ENCODE measurements at regions not wholly inside any gene's neighbourhood (a gene's known extent, or its start where the extent isn't known, plus 50 kb on each side); places are given as distances from the start of the nearest gene placed in this dataset.

DNA sequence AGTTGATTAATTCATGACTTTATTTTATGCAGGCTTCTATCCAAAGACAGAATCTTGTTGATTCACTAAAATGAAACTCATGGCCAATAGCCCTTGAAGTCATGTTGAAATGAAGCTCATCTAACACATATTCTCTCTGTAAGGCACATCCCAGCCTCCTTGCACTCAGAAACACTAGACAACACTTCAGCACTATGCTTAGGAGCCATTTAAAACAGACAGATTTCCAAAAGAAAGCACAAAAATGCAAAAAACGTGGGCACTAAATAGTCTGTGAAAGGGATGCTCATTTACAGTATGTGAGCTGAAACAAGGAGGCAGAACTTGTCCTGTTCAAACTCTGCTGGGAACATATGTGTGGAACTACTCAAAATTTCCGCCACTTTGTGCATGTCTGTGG lies 124.4 kb downstream of the MYCN start:
- TF ChIP-seq, protein P1, sequence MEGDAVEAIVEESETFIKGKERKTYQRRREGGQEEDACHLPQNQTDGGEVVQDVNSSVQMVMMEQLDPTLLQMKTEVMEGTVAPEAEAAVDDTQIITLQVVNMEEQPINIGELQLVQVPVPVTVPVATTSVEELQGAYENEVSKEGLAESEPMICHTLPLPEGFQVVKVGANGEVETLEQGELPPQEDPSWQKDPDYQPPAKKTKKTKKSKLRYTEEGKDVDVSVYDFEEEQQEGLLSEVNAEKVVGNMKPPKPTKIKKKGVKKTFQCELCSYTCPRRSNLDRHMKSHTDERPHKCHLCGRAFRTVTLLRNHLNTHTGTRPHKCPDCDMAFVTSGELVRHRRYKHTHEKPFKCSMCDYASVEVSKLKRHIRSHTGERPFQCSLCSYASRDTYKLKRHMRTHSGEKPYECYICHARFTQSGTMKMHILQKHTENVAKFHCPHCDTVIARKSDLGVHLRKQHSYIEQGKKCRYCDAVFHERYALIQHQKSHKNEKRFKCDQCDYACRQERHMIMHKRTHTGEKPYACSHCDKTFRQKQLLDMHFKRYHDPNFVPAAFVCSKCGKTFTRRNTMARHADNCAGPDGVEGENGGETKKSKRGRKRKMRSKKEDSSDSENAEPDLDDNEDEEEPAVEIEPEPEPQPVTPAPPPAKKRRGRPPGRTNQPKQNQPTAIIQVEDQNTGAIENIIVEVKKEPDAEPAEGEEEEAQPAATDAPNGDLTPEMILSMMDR (IDR thresholded peaks at IDR 0.05) = no peak
- no peaks in the 10 kb centered on the region for H3K4me1 ChIP-seq
- no peaks in the 10 kb centered on the region for H3K27me3 ChIP-seq
- peaks cover 0 to 11% of the 10 kb centered on the region in 2 donors for H3K9me3 ChIP-seq
- no peak overlapping the region for H3K27ac ChIP-seq
- DNase-seq (ENCODE audit: low spot score) = no peak
- H3K4me3 ChIP-seq = no peak overlapping the region
- H3K36me3 ChIP-seq = no peaks in the 10 kb centered on the region

DNA sequence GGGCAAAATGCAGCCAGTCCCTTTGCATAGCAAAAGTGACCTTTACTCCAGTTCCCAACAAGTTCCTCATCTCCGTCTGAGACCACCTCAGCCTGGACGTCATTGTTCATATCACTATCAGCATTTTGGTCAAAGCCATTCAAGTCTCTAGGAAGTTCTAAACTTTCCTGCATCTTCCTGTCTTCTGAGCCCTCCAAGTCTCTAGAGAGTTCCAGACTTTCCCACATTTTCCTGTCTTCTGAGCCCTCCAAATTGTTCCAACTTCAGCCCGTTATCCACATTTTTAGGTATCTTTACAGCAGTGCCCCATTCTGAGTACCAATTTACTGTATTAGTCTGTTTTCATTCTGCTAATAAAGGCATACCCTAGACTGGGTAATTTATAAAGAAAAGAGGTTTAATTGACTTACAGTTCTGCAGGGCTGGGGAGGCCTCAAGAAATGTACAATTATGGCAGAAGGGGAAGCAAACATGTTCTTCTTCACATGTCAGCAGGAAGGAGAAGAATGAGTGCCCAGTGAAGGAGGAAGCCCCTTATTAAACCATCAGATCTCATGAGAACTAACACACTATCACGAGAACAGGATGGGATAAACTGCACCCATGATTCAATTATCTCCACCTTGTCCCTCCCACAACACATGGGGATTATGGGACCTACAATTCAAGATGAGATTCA lies 123.7 kb downstream of the MYCN start:
- TF ChIP-seq, protein P1 (IDR thresholded peaks at IDR 0.05) = no peak
- Histone ChIP-seq H3K4me1 (no peaks in the 10 kb centered on the region), H3K36me3 (no peaks in the 10 kb centered on the region), H3K27ac (no peak overlapping the region), H3K27me3 (no peaks in the 10 kb centered on the region), H3K9me3 (peaks cover 0 to 11% of the 10 kb centered on the region in 2 donors), H3K4me3 (no peak overlapping the region)
- DNase-seq (ENCODE audit: low spot score) = no peak

DNA sequence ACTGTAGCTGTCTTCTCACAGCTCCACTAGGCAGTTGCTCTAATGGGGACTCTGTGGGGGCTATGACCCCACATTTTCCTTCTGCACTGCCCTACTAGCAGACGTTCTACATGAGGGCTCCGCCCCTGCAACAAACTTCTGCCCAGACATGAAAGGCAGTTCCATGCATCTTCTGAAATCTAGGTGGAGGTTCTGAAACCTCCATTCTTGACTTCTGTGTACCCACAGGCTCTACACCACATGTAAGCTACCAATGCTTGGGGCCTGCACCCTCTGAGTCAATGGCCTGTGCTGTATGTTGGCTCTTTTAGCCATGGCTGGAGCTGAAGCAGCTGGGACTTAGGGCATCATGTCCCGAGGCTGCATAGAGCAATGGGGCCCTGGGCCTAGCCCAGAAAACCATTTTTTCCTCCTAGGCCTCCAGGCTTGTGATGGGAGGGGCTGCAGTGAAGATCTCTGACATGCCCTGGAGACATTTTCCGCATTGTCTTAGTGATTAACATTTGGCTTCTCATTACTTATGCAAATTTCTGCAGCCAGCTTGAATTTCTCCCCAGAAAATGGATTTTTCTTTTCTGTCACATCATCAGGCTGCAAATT lies 123.0 kb downstream of the MYCN start:
- Histone ChIP-seq H3K4me1 (no peaks in the 10 kb centered on the region), H3K9me3 (peaks cover 0 to 11% of the 10 kb centered on the region in 2 donors), H3K27me3 (no peaks in the 10 kb centered on the region), H3K27ac (no peak overlapping the region), H3K36me3 (no peaks in the 10 kb centered on the region), H3K4me3 (no peak overlapping the region)
- TF ChIP-seq, protein P1 (IDR thresholded peaks at IDR 0.05) = no peak
- DNase-seq (ENCODE audit: low spot score) = no peak

DNA sequence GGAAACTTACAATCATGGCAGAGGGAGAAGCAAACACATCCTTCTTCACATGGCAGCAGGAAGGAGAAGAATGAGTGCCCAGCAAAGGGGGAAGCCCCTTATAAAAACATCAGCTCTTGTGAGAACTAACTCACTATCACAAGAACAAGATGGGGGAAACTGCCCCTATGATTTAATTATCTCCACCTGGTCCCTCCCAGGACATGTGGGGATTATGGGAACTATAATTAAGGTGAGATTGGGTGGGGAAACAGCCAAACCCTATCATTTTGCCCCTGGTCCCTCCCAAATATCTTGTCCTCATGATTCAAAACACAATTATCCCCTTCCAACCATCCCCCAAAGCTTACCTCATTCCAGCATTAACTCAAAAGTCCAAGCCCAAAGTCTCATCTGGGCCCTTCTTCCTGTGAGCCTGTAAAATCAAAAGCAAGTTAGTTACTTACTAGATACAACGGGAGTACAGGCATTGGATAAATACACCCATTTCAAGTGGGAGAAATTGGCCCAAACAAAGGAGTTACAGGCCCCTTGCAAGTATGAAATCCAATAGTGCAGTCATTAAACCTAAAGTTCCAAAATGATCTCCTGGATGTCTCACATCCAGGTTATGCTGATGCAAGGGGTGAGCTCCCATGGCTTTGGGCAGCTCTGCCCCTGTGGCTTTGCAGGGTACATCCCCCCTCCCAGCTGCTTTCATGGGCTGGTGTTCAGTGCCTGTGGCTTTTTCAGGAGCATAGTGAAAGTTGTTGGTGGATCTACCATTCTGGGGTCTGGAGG lies 122.3 kb downstream of the MYCN start:
- H3K9me3 ChIP-seq = peaks cover 0 to 11% of the 10 kb centered on the region in 2 donors
- no peaks in the 10 kb centered on the region for H3K4me1 ChIP-seq
- no peaks in the 10 kb centered on the region for H3K36me3 ChIP-seq
- DNase-seq (ENCODE audit: low spot score) = no peak
- H3K27me3 ChIP-seq = no peaks in the 10 kb centered on the region
- H3K27ac ChIP-seq = no peak overlapping the region
- TF ChIP-seq, protein P1 (IDR thresholded peaks at IDR 0.05) = no peak
- H3K4me3 ChIP-seq = no peak overlapping the region

DNA sequence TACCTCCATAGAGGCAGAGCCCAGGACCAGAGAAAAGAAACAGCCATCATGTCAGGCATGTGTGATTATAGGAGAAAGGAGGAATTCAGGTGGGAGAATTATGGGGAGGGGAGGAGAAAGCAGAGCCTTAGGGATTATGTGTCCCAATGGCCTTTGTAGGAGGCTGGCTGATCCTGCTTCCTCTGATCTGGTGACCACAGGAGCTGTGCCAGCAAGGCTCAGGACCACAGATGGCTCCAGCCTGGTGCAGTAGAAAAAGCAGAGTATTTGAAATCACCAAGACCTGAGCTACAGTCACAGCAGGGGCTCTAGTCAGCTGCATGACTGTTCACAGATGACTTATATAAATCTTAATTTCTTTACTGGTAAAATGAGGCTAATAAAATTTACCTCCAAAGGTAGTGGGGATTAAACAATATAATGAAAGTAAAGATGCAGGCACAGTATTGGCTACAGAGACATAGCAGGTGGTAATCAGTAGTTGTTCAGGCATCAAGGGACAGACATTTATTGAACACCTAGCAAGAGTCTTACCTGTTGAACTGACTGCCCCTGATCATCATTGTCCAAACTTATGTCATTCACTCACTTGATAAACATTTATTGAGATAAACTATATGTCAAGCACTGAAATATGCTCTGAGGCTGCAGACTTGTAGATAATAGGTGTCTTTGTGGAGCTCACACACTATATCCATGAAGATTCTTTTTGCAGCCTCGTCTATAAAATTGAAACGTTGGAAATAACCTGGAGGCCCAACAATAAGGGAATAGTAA lies 121.3 kb downstream of the MYCN start:
- no peak overlapping the region for H3K27ac ChIP-seq
- no peak for DNase-seq (ENCODE audit: low spot score)
- no peak overlapping the region for H3K4me3 ChIP-seq
- TF ChIP-seq, protein P1 (IDR thresholded peaks at IDR 0.05) = no peak
- H3K4me1 ChIP-seq = no peaks in the 10 kb centered on the region
- H3K27me3 ChIP-seq = no peaks in the 10 kb centered on the region
- H3K36me3 ChIP-seq = no peaks in the 10 kb centered on the region
- H3K9me3 ChIP-seq = peaks cover 0 to 11% of the 10 kb centered on the region in 2 donors
